GM21528 (cell line): ENCODE measurements at regions not wholly inside any gene's neighbourhood (a gene's known extent, or its start where the extent isn't known, plus 50 kb on each side); places are given as distances from the start of the nearest gene placed in this dataset.
"Not testable (repeated sequence)": the region's sequence is repeated elsewhere in the genome, so short reads cannot be mapped to it uniquely, and the experiment has no call there.

Source experiments
- ATAC-seq: cut with Tn5 transposase; IDR thresholded peaks from one replicate; pipeline ENCODE4 v1.9.1; 2021; ENCODE audit warnings: mild to moderate bottlenecking, moderate library complexity; ENCODE audit not compliant: unreplicated experiment, low FRiP score

DNA sequence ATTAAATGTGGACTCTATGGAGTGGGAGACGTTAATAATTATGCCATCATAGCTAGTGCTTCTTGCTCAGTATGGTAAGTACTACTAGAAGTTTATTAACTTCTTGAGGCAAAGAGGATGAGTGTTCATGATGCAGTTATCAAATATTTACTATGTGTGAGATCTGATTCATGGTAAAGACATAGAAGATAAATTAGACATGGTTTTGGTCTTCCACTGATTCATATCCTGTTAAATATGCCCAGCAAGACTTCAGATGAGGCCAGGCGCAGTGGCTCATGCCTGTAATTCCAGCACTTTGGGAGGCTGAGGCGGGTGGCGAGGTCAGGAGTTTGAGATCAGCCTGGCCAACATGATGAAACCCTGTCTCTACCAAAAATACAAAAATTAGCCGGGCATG lies 547.1 kb upstream of the ANKRD30A start:
- ATAC-seq, result no peak

DNA sequence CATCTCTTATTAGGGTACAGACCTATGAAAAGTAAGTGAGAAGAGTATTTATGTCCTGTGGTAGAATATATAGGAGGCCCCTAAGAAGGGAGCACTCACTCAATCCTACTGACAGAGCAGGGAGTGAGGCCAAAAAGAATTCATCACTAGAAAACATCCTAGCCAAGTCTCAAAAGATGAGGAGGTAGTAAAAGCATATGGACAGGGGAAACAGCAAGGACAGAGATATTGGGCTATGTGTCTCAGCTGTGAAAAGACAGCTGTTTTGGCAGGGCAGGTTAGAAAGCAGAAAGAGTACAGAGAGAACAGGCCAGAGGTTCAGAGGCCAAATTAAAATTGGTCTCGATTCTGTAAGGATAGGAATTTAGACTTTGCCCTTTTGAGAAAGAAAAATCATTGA lies 548.3 kb upstream of the ANKRD30A start:
- ATAC-seq, result no peak

DNA sequence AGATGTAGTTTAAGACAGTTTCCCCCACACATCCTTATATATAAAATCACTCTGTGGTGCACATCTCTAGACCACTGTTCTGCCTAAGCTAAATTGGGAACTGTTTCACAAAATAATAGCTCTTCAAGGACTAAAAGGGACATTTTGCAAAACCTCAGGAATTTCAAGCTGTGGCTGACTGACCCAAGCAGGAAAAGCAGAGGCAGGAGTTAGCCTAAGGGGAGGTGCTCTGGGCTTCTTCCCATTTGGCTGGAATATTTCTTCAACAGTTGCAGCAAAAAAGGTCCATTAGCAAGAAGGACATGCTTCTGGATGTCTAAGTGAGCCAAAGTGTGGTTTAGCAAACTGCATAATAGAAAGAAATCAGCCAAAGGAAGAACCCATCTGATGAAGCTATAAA lies 551.2 kb upstream of the ANKRD30A start:
- no peak for ATAC-seq

DNA sequence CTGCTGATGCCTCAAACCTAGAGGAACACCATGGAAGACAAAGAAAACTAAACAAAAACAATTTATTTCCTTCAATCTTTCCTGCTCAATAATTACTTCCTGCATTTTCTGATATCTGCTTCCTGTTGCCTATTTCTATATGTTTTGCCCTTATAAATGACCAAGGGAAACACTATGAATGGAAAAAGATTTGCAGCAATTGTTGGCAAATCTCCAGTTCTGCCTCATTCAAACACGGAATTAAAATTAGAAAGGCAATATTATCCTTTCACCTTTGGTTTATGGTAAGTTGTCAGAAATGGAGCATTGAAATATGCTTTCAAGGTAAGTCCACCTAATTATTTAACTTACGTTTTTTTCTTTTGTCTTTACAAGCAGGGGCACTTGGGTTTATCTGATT lies 552.2 kb upstream of the ANKRD30A start:
- no peak for ATAC-seq

DNA sequence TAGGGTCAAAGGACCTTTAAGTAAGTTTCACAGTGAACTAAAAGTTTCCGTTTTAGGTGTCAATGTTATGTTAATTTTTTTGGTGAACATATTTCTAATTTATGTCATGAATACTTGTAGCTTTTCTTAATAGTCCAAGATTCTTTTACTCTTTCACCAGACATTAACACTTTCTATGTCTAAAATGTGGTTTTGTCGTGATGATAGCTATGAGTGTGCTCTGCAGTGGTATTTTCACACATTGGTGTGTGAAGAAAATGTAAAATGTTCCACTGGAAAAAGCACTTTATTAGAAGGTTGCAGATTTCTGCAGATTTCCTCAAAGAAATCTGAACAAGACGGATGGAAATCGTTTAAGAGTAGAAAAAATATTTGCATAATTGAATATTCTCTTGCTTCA lies 561.0 kb upstream of the ANKRD30A start:
- no peak for ATAC-seq

DNA sequence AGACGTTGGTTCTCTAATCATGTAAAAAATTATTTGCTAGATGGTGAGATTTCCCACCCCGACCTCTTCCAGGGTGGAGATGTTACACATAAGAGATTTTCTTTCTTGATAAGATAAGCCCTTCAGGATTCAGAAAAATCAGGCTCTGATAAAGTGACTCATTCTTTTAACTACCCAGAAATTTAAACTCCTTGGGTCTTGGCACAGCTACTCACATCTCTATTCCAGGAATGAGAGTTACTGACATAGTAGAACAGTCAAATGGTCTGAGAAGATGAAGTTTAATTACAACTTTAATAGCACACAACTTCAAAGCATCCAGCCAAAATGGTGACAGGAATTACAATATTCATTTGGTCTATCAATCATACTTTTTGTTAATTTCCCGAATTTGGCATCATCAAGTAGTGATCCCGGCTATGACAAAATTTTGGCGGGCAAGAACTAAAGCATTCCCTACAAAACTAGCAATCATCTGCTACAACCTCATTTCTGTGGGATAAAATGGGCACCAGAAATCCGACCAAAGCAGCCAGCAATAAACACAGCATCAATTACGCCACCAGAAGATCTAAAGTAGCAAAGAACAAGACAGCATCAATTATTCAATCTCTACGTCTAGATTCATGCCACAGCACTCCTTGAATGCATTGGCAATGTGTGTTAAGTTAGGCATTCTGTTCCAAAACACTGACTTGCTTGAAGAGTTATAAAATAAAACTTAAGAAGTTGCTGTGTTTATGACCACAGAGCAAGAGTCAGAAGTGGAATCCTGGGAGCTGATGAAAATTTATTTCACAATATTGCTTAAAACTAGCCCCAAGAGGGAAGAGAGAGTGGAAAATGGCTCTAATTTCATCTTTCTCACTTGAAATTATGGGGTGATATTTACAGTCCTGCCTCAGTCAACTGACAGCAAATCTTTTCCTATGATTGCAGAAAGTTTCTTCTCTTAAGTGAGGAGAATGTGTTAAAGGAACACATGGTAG lies 565.7 kb upstream of the ANKRD30A start:
- ATAC-seq, result no peak

DNA sequence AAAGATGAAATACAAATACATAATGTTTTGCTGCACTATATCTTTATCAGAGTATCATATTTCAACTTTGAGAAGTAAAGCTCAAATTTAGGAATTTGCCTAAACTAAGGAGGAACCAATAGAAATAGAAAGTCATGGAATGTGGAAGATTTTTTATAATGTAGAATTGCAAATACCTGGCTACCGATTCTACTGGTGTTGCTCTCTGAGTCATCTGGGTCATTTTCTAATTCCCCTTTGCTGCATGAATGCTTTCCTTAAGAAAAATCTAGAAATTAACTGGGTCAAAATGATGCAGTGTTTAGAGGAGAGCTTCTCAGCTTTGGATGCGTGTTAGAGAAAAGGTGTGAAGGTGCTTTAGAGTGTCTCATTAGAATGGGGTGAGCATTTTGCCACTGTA lies 568.9 kb upstream of the ANKRD30A start:
- ATAC-seq, result no peak

DNA sequence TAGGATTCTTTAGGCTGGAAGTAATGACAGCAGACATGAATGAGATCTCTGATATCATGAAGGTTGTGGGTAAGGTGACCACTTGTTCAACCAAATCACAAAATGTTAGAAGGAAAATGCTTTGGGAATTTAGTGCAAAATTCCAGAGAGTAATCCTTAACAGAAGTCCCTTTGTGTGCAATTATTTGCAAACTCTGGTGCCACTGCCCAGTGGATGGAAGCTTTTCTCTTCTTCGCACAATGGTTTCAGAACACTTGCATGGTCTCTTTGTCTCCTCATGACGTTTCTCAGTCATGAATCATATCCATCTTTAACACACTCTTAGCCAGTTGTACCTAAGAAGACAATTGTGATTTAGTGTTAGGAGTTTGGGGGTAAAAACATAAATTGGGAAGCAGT lies 570.4 kb upstream of the ANKRD30A start:
- ATAC-seq, result no peak

DNA sequence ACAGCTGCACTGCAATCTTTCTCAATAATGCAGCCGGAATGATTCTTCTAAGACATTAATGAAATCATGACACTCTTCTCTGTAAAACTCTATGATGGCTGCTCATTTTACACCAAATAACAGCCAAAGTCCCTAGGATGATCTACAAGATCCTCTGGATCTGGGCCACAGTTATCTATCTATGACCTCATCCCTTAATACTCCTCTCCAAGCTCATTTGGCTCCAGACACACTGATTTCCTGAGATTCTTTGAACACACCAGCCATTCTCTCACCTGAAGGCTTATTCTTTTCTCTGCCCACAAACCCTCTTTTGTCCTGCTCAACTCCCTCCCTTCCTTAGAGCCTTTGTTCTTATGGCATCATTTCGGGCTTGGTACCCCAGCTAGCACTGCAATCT lies 577.4 kb upstream of the ANKRD30A start:
- no peak for ATAC-seq

DNA sequence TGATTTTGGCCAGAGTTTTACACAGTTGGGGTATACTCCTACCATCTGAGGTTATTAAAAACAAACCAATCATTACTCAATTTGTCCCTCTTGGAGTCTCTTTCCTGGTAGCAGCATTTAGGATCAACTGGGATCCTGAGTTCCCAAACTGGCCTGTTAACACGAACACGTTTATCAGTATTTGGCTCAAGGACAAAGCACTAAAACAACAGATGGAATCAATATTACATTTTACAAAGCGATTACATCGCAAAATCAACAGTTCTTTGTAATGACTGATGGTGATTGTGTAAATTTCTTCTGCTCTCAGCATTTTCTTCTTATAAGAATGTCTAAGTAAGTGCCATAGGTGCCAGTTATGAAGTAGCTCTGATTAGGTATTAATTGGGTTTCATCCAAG lies 582.9 kb upstream of the ANKRD30A start:
- ATAC-seq, result no peak

DNA sequence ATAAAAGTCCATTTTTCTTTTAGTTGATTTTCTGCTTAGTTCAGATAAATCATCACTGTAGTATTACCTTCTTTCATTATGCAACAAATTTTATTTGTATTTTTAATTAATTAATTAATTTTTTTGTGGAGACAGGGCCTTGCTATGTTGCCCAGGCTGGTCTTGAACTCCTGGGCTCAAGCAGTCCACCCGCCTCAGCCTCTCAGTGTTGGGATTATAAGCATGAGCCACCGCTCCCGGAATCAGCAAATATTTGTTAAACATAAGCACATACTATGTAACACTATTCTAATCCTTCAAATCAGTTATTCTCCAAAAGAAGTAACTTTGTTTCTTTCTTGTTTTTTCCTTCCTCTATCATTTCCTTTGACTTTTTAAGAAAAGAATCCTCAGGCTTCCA lies 584.8 kb upstream of the ANKRD30A start:
- ATAC-seq, result no peak

DNA sequence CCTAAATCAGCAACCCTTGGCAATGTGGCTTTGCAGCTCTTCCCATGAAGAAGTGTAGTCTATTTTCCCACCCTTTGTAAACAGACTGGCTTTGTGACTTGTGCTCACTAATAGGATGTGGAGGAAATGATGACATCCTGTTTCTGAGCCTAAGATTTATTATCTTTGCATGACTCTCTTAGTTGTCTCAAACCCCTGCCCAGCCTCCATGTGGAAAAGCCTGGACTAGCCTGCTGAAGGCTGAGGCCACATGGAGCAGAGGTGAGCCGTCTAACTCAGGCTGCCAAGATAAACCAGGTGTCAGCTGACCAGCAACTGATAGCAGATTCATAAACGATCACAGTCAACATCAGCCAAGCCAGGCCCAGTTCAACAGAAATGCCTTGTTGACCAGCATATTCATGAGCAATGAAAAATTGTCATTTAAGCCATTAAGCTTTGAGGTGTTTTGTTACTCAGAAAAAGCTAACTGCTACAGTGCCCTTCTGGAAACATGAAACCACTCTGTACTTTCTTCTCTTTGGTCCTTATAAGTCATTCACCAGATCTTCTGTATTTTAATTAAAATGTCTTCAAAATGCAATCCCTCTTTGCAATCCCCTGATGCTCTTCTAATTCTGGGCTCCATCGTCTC lies 586.3 kb upstream of the ANKRD30A start:
- no peak for ATAC-seq

DNA sequence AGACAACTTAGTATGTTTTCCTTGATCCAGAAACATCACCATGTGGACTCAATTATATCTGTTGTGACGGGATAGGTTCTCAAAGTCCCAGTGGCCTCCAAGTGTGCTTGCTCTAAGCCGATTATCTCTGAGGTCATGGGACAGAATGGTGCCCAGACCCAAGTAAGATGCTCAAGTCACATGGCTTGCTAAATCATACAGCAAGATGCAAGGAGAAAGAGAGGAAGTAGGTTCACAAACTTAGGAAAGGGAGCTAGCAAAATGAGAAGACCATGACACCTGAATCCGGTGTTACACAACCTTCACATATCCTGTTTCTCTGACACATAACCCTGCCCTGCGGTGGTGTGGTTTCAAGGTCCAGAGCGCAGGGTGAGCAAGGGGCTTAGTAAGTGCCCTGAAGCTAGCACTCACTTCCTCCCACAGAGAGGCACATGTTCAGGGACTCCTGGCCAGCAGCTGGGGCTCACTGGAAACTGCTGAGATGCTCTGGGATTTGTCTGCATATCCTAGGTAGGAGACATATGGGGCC lies 590.9 kb upstream of the ANKRD30A start:
- peak; percentile 99 for ATAC-seq

DNA sequence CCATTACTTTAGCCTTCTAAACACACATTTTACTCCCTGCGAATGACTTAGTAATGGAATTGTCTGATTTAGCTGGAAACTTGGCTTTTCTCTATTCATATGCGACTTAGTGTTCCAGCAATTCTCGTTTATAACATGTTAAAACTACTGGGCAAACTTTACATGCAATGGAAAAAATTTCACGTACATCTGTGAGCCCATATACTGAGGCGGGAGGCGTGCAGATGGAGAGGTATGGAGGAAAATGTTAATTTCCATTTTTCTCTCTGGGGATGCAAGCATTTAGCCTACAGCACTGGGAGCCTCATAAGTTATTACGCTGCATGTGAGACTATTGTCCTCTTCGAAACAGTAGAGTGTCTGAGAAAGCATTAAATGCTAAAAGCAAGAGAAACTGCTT lies 591.5 kb upstream of the ANKRD30A start:
- no peak for ATAC-seq

DNA sequence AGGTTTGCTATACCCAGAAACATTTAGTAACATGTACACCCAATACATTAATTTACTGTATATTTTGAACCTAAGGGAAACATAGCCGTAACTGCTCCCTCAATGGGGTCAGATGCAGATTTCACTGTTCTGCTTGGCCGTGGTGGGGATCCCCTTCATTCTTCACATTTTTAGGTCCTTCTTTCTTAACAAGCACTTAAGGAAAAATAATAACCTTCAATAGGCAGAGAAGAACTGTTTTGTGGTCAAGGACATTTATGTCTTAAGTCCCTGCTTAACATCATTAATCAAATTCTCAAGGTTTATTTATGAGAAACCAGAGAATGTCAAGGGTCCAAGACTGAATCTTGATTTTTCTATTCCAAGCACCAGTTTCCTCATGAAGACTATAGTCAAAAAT lies 592.1 kb upstream of the ANKRD30A start:
- ATAC-seq, result no peak

DNA sequence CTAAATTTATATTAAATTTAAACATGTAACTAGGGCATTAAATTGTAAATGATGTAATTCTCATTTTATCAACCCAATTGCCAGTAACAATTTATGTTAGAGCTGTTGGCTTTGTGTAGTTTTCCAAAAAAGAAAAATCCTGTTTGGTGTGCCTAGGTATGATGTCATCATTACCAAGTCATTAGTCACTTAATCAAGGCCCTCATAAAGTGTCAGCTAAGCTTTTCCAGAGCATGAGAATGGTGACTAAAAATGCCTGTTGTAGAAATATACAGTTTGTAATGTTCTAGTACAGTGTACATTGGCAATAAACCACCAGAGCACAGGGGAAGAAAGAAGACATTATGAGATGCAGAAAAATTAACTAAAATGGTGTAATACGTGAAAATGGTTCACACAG lies 593.8 kb upstream of the ANKRD30A start:
- ATAC-seq, result no peak

DNA sequence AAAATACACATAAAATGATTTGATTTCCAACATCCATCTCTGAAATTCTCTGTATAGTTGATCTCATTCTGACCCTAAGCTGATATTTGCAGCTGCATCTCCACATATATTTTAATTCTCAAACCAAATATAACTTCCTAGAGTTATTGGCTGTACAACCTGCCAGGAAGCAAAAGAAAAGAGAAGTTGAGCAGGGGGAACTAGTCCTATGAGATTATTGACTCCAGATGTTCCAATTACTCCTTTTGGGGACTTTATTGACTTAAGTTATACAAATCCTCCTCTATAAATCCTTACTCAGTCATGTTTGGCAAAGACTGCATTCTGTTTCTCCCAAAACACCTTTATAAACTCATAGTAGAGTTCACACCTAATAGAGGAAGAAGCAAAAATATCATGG lies 599.4 kb upstream of the ANKRD30A start:
- ATAC-seq, result no peak

DNA sequence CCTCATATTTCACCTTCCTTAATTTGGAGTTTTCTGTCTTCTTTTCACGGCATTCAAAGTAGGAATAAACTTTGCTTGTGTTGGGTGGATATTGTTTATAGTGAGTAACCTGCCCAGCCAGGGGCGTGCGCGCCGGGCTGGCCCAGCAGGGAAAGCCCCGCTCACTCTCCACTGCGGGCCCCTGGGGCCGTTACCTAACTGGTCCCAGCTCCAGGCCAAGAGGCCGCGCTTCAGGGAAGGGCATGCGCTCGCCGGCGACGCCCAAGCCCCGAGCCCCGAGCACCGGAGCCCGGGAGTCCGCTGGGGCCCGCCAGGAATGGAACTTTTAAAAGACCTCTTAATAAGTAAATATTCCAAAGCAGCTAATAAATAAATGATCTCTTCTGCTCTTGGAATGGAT lies 601.3 kb upstream of the ANKRD30A start:
- not testable (repeated sequence) for ATAC-seq

DNA sequence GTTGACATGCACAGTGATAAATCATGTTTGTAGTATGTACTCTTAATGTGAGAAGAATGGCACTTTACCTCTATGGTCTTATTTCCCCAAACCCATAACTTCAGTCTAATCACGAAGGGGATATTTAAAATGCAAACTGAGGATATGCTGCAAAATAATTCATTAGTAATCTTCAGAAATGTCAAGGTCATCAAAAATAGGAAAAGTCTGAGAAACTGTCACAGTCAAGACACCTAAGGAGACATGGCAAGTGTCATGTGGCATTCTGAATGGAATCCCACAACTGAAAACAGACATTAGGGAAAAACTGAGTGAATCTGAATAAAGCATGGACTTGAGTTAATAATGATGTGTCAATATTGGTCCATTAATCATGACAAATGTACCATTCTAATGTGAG lies 605.5 kb upstream of the ANKRD30A start:
- ATAC-seq, result no peak

DNA sequence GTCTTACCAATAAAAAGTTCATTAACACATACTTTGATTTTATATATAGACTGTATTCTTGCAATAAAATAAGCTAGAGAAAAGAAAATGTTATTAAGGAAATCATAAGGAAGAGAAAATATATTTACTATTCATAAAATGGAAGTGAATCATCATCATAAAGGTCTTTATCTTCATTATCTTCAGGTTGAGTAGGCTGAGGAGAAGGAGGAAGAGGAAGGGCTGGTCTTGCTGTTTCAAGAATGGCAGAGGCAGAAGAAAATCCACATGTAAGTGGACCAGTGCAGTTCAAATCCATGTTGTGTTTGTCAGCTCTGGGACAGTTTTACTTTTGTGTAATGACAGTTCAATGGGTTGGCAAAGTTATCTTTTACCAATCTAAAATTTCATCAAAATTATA lies 609.1 kb upstream of the ANKRD30A start:
- ATAC-seq, result no peak

DNA sequence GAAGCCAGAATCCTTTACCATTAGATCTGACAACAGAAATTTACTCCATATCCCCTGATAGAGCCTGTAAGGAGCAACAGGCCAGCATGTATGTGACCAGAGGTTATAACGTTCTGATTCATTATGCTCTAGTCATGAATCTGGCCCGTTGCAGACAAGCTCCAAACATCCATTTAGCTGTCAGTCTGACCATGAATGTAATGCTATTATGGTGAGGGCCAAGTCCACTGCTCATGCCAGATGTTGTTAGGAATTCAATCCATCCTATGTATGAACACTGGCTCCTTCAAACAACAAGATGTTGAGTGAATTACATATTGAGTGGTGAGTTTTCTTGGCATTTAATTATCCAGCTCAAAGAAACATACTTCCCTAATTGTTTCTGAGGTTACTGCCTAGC lies 610.1 kb upstream of the ANKRD30A start:
- ATAC-seq, result no peak

DNA sequence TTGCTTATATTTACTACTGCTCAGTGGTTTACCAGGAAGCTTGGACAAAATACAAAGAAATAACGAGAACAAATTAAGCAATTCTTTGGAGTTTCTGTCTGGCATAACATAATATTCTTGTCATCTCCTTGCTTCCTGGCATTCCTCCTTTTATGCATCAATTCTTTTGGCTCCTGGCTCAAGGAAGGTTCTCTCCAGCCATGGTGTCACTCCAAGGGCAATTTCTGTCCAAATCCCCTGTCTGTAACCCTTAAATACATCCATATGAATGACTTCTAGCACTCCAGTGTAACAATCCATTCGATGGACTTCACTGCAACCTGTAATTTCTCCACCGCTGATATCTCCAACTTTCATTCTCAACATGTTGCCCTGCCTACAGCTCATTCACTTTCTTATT lies 617.7 kb upstream of the ANKRD30A start:
- ATAC-seq, result no peak
